C1 segment of cervical spinal cord (tissue), 14 donors: ENCODE measurements at regions not wholly inside any gene's neighbourhood (a gene's known extent, or its start where the extent isn't known, plus 50 kb on each side); places are given as distances from the start of the nearest gene placed in this dataset.

ENCODE experiments used
- DNase-seq, 14 donors: peaks; one replicate each; lab custom pipeline; 2025; lab: John Stamatoyannopoulos, UW

DNA sequence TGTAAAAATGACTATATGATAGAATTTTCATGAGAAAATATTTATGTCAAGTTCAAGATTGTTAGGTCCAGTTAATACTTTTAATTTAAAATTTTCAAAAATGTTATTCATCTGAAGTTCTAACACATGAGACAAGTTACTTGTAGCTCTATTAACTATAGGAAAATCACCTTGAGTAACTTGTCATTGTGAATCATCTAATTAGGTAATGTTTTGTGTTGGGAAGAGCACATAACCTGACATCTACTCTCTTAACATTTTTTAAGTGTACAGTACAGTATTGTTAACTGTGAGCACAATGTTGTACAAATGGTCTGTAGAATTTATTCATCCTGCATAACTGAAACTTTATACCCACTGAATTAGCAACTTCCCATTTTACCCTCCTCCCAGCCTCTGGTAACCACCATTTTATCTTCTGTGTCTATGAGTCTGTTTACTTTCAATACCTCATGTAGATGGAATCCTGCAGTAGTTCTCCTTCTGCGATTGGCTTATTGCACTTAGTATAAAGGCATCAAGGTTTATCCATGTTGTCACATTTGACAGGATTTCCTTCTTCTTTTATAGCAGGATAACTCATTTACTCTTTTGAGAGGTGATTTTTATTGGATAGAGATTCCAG lies 54.6 kb downstream of the ARL4A start:
- no peak for DNase-seq

DNA sequence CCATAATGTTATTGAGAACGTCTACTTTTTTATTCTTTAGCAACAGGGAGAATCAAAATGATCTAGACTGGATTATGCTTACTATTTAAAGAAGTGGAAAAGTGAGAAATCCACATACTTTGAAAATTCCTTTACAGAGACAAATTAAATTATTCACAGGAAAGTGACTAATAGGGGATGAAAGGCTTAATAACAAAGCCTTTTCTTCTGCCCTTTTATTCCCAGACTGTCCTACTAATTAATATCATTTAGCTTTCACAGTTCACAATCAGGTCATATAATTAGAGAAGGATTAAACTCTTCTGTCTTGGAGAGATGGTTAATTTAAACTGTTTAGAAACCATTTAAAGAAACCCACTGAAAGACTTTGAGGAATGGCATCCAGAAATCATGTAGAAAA lies 58.8 kb downstream of the ARL4A start:
- DNase-seq, result no peak

DNA sequence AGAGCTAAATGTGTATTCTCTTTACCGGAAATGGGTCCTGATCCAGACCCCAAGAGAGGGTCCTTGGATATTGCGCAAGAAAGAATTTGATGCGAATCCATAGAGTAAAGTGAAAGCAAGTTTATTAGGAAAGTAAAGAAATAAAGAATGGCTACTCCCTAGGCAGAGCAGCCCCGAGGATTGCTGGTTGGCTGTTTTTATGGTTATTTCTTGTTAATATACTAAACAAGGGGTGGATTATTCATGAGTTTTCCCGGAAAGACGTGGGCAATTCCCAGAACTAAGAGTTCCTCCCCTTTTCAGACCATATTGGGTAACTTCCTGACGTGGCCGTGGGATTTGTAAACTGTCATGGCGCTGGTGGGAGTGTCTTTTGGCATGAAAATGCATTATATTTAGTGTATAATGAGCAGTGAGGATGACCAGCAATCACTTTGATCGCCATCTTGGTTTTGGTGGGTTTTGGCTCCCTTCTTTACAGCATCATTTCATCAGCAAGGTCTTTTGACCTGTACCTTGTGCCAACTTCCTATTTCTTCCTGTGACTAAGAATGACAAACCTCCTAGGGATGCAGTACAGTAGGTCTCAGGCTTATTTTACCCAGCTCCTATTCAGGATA lies 60.4 kb downstream of the ARL4A start:
- no peak for DNase-seq

DNA sequence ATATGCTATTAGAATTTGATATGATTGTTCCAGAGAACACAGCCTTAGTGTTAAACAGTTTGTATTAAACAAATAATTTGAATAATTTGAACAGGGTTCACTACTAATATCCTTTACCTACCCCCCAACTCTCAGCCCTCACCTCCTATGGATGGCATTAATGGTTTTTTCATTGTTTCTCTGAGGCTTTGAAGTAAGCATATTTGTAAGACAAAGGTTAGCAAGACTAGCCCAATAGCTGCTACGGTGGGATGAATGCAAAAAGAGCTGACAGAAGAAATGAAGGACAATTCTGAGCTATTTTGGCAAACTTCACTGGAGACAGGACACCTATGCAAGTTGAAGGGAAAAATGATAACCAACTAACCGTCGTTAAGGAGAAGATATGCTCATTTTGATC lies 61.6 kb downstream of the ARL4A start:
- no peak for DNase-seq

DNA sequence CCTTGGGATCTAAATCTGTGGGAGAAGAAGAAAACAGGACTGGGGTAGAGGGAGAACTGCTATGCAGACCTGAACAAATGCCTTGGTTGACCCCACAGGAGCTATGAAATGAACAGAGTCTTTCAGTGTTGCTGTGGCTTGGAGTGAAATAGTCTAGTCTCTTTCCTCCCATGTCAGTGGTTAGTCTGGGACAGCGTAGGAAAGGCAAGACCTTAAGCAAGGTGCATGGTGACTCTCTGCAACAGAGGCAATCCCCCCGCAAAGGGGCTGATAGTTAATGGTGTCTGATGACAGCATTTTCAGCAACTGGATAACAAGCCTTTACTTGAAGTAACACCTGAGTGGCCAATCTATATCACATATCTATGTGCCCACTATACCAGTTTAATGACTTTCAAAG lies 62.3 kb downstream of the ARL4A start:
- DNase-seq, result no peak

DNA sequence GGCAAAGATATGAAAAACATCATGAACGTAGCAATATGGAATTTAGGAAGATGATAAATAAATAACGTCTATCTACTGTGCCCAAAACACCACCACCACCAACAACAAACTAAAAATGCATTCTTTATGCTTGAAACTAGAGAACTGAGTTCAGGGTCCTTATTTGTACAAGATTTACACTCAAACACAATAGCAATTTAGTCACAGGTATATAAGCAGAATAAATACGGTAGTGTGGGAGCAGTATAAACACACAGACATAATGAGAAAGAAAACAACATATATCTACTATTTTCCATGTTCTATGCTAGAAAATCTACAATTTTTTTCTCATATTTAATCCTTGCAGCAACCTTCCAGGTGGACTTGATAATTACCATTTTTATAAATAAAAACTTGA lies 64.3 kb downstream of the ARL4A start:
- DNase-seq, result no peak

DNA sequence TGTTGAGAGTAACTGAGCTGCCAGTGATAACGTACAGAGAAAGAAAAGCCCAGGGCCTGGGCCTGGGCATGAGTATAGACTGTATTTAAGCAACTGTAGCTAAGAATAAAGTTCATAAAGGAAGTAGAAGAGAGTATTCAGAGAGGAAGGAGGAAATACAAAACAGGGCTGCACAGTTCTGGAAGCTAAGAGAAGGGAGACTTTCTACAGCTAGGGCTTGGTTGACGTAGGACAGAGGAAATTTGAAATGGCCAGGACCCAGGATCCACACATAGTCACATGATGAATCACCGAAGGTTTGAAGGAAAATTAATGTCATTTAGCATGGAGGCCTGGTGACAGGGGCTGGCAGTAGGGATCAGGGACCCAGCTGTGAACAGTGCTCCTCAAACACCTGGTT lies 66.7 kb downstream of the ARL4A start:
- DNase-seq, result no peak

DNA sequence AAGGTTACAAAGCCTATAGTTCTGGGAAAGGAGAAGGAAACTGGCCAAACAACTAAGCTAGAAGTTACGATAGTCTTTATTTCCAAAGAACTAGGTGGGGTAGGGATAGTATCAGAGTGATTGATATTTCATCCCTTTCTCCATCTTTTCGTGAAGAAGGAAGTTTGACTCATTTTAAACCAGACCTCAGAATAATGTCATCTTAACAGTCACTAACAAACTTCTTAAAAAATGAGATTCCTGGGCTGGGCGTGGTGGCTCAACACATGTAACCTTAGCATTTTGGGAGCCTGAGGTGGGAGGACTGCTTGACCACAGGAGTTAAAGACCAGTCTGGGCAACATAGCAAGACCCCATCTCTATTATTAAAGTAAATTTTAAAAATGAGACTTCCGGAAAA lies 69.4 kb downstream of the ARL4A start:
- DNase-seq, result no peak

DNA sequence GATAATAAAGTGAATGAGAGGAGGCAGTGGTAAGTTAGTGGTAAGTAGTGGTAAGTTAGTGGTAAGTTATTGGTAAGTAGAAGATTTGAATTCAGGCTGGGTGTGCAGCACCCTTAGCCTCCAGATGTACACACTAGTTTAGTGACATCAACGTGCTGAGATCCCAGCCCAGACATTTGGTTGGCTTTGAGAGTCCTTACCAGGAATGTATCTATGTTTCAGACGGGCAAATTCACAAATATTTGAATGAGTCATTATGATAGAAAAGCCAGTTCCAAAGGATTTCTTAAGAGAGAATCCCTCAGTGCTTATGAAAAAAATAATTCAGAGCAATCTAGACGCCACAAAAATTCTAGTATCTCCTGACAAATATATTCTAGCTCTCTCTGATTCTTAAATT lies 70.0 kb downstream of the ARL4A start:
- DNase-seq, result no peak

DNA sequence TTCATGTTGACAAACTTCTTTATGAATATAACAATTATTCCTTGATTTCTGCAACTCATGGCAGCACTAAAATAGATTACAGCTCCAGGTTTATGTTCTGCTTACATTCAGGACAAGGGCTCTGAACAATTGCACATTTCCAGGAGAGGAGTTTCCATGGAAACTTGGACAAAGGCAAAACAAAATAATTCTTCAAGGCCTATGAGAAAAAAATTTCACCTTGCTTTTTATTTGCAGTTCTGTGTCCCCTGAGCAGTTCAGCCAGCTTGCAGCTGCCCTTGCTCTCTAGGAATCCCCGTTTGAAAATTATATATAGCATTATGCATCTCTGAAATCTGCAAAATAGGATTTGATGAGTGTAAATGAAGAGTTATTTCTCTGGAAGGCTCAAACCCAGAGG lies 71.7 kb downstream of the ARL4A start:
- no peak for DNase-seq

DNA sequence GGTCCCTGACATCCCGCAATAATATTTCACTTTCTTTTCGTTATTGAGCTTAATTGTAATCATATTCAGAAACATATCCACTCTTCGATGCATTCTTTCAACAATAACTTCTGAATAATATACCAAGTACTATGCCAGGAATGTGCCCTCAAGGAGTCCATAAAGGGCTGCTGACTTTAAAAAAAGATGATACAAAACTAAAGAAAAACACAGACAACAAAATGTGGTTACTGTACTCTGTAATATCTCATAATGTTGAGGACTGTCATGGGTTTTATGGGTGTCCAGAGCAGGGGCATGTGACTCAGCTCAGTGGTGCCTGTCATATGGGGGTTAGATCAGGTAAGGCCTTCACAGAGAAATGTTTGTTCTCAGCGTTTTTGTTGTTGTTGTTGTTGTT lies 73.7 kb downstream of the ARL4A start:
- DNase-seq, result no peak

DNA sequence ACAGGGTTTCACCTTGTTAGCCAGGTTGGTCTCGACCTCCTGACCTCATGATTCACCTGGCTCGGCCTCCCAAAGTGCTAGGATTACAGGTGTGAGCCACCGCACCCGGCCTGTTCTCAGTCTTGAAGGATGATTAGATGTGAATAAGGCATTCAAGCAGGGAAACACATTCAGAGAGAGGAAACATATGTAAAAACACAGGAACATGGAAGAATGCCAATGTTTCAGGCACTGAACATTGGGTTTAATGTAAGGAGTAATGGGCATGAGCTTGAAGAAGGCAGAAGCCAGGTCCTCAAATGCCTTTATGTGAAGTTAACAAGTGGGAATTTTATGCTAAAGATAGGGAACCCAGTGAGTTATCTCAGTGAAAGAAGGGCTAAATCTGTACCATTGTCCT lies 74.3 kb downstream of the ARL4A start:
- no peak for DNase-seq

DNA sequence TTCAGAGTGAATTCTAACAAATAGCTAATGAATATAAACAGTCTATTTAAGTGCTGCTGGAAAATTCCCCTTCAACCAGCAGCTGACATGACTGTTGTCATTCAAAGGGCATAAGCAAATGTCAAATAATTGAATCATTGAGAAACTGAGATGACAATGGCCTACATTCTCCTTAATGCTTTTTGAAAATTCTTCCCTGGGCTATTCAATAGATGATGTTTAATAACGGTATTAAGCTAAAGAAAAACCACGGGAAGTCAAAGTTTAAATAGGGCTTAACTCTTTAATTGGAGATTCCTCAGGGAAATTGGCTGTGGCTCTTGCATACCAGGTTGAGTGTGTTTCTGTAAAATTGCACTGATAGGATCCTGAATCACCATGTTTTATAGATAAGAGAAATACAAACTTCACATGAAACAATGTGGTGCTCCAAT lies 77.0 kb downstream of the ARL4A start:
- no peak for DNase-seq

DNA sequence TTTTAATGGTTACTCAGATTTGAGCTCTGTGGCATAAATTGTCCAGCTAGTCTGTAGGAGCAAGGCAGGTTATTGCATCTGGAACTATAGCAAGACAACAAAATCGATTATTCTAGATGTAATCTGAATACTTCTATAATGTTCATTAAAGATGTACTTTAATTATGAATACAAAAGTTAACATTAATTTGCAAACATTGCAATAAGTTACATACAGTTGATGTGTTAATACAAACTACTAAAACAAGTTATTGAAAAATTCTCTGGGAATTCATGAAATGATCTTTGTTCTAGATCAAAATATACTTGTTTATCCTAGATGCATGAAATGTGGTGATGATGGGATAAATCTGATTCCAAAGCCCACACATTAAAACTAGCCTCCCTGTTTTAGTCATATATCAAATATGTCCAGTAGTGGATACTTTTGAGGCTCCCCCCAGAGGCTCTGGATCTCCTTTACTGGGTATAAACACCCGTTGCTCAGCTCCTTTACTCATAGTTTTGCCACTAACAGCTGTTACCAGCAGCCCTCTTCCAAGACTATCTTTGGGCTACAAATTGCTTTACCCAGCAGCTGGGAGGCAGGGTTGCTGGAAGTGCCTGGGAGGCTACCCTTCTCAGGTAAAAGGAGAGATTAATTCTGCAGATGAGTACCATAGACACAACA lies 78.1 kb downstream of the ARL4A start:
- no peak for DNase-seq

DNA sequence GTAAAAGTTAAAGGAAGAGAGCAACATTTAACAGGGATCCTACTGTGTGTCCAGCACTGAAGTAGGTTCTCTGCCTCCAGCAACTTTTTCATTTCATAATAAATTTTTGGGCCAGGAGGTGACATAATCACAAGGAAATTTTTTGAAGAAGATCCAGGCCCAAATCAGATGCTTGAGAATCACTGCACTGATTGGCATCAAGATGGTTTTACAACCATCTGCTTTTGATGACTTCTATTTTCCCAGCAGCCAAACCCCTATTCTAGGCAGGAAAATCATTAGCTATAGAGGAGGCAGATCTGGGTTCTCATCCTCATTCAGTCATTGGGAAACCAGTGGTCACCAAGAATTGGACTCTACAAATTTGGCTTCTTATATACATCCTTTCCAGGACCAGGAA lies 79.0 kb downstream of the ARL4A start:
- no peak for DNase-seq

DNA sequence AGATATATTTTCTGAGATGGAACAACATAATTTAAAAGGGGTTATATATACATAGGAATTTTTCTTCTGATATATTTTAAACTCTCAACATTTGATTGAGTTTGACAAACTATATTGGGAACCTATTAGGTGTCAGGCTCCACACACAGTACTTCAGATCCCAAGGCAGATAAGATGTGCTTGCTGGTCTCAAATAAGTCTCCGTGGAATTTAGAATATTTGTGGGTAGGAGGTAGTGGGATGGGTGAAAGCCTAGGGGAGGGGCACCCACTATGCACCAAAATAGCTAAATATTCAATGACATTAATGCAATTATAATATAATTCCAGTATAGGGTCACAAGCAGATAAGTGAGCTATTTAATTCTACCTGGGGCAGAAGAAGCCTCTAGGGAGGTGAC lies 81.5 kb downstream of the ARL4A start:
- DNase-seq, result no peak

DNA sequence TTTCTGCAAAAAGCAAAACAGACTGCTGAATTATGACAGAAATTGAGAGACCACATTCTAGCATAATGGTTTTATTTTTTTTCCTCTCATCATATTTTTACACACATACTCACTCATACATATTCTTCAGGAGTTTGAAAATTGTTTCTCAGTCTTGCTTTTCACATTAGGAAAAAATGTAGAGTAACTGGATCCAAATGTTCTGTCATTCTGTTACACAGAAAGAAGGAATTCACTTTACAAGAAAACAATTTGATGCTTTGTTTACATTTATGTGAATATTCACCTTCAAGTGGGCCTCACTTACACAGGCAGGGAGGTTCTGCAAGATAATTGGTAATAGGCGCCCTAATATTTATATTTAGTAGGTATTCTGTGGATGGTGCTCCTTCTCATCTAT lies 82.0 kb downstream of the ARL4A start:
- no peak for DNase-seq

DNA sequence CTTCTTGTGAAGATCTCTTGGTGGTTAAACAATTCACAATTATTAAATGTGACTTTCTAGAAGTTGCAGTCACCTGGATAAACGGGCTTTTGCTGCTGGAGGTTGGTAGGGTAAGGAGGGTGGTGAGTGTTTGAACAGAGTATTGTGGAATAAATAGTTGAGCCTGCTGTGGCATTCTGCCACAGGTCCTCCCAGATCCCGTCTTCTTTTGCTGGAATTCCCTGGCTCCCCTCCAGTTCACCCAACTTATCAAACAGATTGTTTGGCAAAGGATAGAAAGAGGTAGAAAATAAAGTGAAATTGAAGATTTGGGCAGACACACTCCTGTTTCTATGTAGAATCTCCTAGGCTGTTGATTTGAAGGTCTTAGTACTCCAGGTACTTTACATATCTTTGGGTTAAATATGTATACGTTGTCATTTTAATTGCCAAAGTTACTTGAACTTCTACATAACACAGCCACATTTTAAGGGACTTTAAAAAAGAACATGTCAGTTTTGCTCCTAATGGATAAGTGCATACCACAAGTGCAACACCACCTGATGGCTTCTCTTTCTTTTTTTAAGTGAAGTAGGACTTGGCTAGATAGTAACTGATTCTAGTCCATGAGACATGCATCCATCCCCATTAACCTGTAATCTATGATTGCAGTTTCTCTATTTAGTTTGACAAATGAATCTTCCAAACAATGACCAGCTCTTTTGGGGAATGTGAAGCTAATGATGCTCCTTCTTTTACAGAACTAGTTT lies 83.0 kb downstream of the ARL4A start:
- DNase-seq, result no peak

DNA sequence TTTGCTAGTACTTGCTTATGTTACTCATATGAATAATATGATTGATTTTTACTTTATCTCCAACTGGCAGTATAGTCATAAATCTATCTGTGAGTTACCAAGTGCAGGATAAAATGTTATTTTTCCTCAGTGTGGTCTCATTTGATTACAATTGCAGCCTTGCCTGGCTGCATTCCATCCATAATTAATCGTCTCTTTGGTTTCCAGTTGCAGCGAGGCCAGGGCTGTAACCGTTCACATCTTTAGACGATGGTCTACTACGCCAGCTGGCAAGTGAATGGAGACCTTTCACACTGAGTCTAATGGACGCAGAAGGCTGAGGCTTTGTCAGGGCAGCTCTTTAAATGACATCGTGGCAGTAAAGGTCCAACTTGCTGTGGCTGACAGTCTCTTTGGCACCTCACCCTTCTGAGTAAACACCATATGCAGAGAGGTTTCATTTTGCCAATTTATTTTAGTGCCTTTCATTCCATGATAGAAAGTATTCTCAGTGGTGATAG lies 84.0 kb downstream of the ARL4A start:
- DNase-seq, result peak in 7 of 14 donors; percentile 1 to 23 (median 6)

DNA sequence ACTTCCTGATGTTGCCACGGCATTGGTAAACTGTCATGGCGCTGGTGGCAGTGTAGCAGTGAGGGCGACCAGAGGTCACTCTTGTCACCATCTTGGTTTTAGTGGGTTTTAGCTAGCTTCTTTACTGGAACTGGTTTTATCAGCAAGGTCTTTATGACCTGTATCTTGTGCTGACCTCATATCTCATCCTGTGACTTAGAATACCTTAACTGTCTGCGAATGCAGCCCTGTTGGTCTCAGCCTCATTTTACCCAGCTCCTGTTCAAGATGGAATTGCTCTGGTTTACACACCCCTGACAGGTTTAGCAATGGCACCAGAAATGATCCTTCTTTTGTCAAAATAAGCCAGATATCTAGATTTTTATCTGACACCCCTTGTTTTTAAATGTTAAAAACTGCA lies 85.3 kb downstream of the ARL4A start:
- DNase-seq, result no peak

DNA sequence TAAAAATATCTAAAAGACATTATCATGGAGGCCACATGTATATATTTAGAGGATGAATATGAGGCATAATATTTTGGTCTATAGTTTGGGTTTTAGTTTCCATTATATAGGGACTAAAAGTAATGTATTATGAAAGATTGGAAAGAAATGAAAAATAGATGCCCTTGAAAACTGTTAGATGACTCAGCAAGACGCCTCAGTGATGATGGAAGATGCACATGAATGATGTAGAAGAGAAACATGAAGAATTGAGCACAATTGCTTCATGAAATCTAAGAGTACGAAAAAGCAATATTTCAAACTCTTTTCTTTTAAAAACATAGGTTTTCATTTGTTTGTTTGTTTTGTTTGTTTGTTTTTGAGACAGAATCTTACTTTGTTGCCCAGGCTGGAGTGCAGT lies 89.8 kb downstream of the ARL4A start:
- no peak for DNase-seq

DNA sequence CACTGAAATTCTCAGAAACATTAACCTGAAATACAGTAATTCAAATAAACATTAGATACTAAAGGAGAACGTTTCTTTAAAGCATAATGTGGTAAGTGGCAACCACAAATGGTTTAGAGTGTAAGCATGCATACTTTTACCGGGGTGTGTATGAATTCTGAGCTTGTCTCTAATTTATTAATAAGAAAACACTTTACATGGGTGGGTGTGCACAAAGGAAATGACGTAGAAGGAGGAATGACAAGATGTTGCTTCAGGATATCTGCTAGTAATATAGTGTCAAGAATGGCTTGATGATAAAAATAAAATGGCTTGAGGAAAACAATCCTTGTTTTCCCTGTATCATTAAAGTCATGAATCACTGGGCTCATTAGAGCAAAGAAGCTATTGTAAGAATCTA lies 92.5 kb downstream of the ARL4A start:
- DNase-seq, result no peak
